K562 (cell line): ENCODE measurements at regions not wholly inside any gene's neighbourhood (a gene's known extent, or its start where the extent isn't known, plus 50 kb on each side); places are given as distances from the start of the nearest gene placed in this dataset.

Source experiments
- ATAC-seq: fragments of 200-7000 bp; cut with Tn5 transposase; 3 replicates; pipeline ENCODE4 v1.9.1; 2020; ENCODE audit warnings: moderate library complexity
- BruUV-seq: library from RNA; stranded (reverse); fragments of 400-500 nt; replicated peaks from 2 replicates; lab custom pipeline; 2021; lab: Mats Ljungman, UMichigan
- CTCF ChIA-PET: fragments of 300-600 bp; formaldehyde crosslinking; extraction: SDS; loops from one replicate; lab custom pipeline; 2021; ENCODE audit warnings: low intra/inter-chr PET ratio; lab: Yijun Ruan, JAX
- POLR2A ChIA-PET: fragments of 300-600, 350-650 bp; sonication (Branson Sonifier 250); formaldehyde crosslinking; extraction: SDS; loops from one replicate; lab custom pipeline; 2021; ENCODE audit warnings: antibody characterized with exemption, inconsistent platforms; lab: Yijun Ruan, JAX
- DNase-seq, 4 experiments: peaks; one replicate each; pipeline versions ENCODE4 v3.0.0 to v3.0.0-alpha.2; 2011 to 2018; ENCODE audit warnings: low spot score in 3 of 4, mixed read lengths in 3 of 4; ENCODE audit errors: extremely low read depth in 1 of 4
- FAIRE-seq: peaks from 2 replicates; lab custom pipeline; 2011; peaks lifted over from hg19 to GRCh38; lab: Jason Lieb, UNC
- H2AFZ ChIP-seq: 2 replicates; pipeline ENCODE4 v1.6.0; 2011; ENCODE audit warnings: low read depth, low read length, control low read depth, inconsistent platforms
- H3K27ac ChIP-seq: fragments of 200-600 bp; 3 replicates; pipeline ENCODE4 v1.8.0; 2011; ENCODE audit warnings: low read depth, mild to moderate bottlenecking, control low read depth, inconsistent platforms, low read length, moderate library complexity, mixed read lengths; ENCODE audit errors: extremely low read depth
- H3K27me3 ChIP-seq, 2 experiments: fragments of 300-600 bp in 1 of 2; 2 replicates in 1 of 2; 3 replicates in 1 of 2; pipeline versions ENCODE4 v1.6.0 to v1.8.0; 2011; ENCODE audit warnings: inconsistent platforms in 2 of 2, low read length in 2 of 2, mild to moderate bottlenecking in 1 of 2, mixed read lengths in 1 of 2, moderate library complexity in 1 of 2; ENCODE audit not compliant: control insufficient read depth in 2 of 2, insufficient read depth in 2 of 2
- H3K36me3 ChIP-seq: fragments of 300-600 bp; 3 replicates; pipeline ENCODE4 v1.8.0; 2011; ENCODE audit warnings: mild to moderate bottlenecking, low read length, inconsistent platforms; ENCODE audit not compliant: control insufficient read depth, insufficient read depth
- H3K4me1 ChIP-seq, 2 experiments: fragments of 200-600 bp in 1 of 2; replicated peaks in 1 of 2; 2 replicates in 1 of 2; 3 replicates in 1 of 2; pipeline versions ENCODE4 v1.5.1 to v1.8.0; 2011; ENCODE audit warnings: inconsistent platforms in 2 of 2, low read length in 2 of 2, mild to moderate bottlenecking in 1 of 2, mixed read lengths in 1 of 2, moderate library complexity in 1 of 2; ENCODE audit not compliant: control insufficient read depth in 2 of 2, insufficient read depth in 2 of 2
- H3K4me2 ChIP-seq: 2 replicates; pipeline ENCODE4 v1.6.1; 2011; ENCODE audit warnings: low read length, control low read depth, inconsistent platforms, mixed read lengths; ENCODE audit not compliant: insufficient read depth
- H3K4me3 ChIP-seq: fragments of 200-600 bp; sonication (generic), shearing (Covaris generic); 2 replicates; pipeline ENCODE4 v1.5.1; 2016; ENCODE audit warnings: control low read depth, inconsistent platforms
- H3K79me2 ChIP-seq: fragments of 200-600 bp; 3 replicates; pipeline ENCODE4 v1.8.0; 2011; ENCODE audit warnings: low read length, inconsistent platforms; ENCODE audit not compliant: control insufficient read depth, insufficient read depth
- H3K9ac ChIP-seq, 2 experiments: 2 replicates each; pipeline versions ENCODE4 v1.6.0 to v1.6.1; 2011; ENCODE audit warnings: low read depth in 2 of 2, low read length in 2 of 2, control low read depth in 1 of 2, inconsistent platforms in 1 of 2, mild to moderate bottlenecking in 1 of 2, mixed read lengths in 1 of 2; ENCODE audit not compliant: insufficient read depth in 1 of 2
- H3K9me1 ChIP-seq: one replicate; pipeline ENCODE4 v1.6.0; 2011; ENCODE audit warnings: inconsistent platforms, mild to moderate bottlenecking, low read length, moderate library complexity; ENCODE audit not compliant: control insufficient read depth, insufficient read depth
- H3K9me3 ChIP-seq: replicated peaks from 2 replicates; pipeline ENCODE4 v1.5.1; 2011; ENCODE audit warnings: low read depth, low read length, inconsistent platforms; ENCODE audit not compliant: control insufficient read depth, insufficient read depth
- H4K20me1 ChIP-seq: replicated peaks from 2 replicates; pipeline ENCODE4 v1.6.1; 2011; ENCODE audit warnings: low read length, inconsistent platforms, mixed read lengths; ENCODE audit not compliant: control insufficient read depth, insufficient read depth
- GABPB1 ChIP-seq: sonication (generic); formaldehyde crosslinking; IDR thresholded peaks from 2 replicates; pipeline ENCODE4 v1.8.0; 2022; ENCODE audit warnings: mild to moderate bottlenecking, missing genetic modification reagents
- MXI1 ChIP-seq: IDR thresholded peaks from 2 replicates; pipeline ENCODE4 v1.6.1; 2011; ENCODE audit warnings: low read depth, mild to moderate bottlenecking, improper control_type of control experiment, low read length
- NFYB ChIP-seq: IDR thresholded peaks from 2 replicates; pipeline ENCODE4 v1.6.1; 2011; ENCODE audit warnings: mild to moderate bottlenecking, moderate library complexity; ENCODE audit not compliant: insufficient read length; ENCODE audit errors: extremely low read depth
- PRMT5 ChIP-seq: sonication (generic); formaldehyde crosslinking; IDR thresholded peaks from 2 replicates; pipeline ENCODE4 v1.5.0; 2020; ENCODE audit warnings: missing genetic modification reagents
- SRF ChIP-seq, 2 experiments: fragments of 250-450, 450-650 bp in 1 of 2; sonication (Bioruptor Pico) in 1 of 2; sonication (generic) in 1 of 2; formaldehyde crosslinking; IDR thresholded peaks; 2 replicates each; pipeline versions ENCODE4 v1.5.0 to v1.5.1; 2020 to 2022; ENCODE audit warnings: mild to moderate bottlenecking in 1 of 2, missing genetic modification reagents in 1 of 2
- ZNF197 ChIP-seq: fragments of 200-800 bp; sonication (Bioruptor generic); IDR thresholded peaks from 2 replicates; pipeline ENCODE4 v1.6.1; 2016; ENCODE audit warnings: low read depth, missing genetic modification characterization, missing compliant biosample characterization
- WGBS: fragments of 100-300 bp; shearing (Covaris generic); methylation state at CpG from one replicate; pipeline ENCODE4 v1.1.6; 2016; ENCODE audit warnings: low coverage, mixed read lengths; ENCODE audit not compliant: insufficient coverage; ENCODE audit errors: missing lambda C conversion rate; 5-methylcytosine and 5-hydroxymethylcytosine counted together
- in situ Hi-C: fragments of 300-500 bp; cut with MboI; formaldehyde crosslinking; loops from 4 replicates; pipeline ENCODE4 v1.15.0; 2018; ENCODE audit warnings: inconsistent platforms, mixed read lengths
- intact Hi-C: fragments of 100-400 bp; cut with micrococcal nuclease; formaldehyde crosslinking; loops from 2 replicates; pipeline ENCODE4 v1.14.2; 2022
- TF ChIP-seq, protein P1 (sequence below): fragments of 200-800 bp; sonication (Bioruptor generic); IDR thresholded peaks from 2 replicates; pipeline ENCODE4 v1.6.1; 2017; ENCODE audit warnings: missing genetic modification characterization, missing compliant biosample characterization
- TF ChIP-seq, protein P2 (sequence below): sonication (generic); formaldehyde crosslinking; IDR thresholded peaks from 2 replicates; pipeline ENCODE4 v1.8.0; 2022; ENCODE audit warnings: missing genetic modification reagents, mild to moderate bottlenecking, moderate library complexity, borderline replicate concordance
- TF ChIP-seq, protein P3 (sequence below), 3 experiments: fragments of 200-800 bp in 1 of 3; sonication (Bioruptor generic) in 1 of 3; sonication (generic) in 1 of 3; formaldehyde crosslinking in 1 of 3; IDR thresholded peaks; 2 replicates each; pipeline versions ENCODE4 v1.6.1 to v1.8.0; 2016 to 2022; ENCODE audit warnings: mild to moderate bottlenecking in 2 of 3, missing compliant biosample characterization in 2 of 3, missing genetic modification characterization in 2 of 3, missing genetic modification reagents in 1 of 3
- TF ChIP-seq, protein P4 (sequence below): fragments of 250-450 bp; sonication (Bioruptor Pico); IDR thresholded peaks from 2 replicates; pipeline ENCODE4 v1.9.0; 2021; ENCODE audit warnings: mild to moderate bottlenecking, inconsistent platforms

DNA sequence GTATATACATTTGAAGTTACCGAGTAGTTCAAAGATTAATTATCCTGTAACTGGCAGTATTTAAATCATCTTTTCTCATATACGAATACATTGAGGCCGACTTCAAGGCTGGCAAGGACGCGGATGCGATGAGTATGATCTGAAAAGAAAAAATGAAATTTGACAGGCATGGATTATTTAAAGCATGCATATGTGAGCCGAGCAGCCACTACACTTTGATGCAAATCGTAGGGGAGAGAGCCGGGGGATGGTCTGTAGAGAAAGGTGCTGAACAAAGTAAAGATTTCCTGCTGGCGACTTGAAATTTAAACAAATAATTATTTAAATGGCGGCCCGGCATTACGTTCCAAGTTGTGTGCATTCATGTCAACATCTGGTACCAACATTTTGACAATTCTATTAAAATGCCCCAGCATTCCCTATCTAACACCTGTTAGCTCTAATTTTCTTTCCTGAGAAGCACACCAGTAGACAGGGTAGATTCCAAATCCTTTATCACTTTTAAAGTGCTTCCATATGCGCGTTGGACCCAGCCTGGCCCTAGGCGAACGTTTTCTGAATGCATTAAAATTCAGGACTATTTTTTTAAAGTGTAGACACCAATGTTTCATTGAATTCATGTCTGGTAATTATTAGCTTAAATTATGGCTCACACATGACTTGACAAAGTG, 188.7 kb downstream of the EMX2 start:
- no peaks in the 10 kb centered on the region for H4K20me1 ChIP-seq
- DNase-seq (no peak), FAIRE-seq (no peak), ATAC-seq (no peak)
- under 1% methylated on average over 17 of the region's 17 CpGs for WGBS
- H2AFZ ChIP-seq = no peak overlapping the region
- H3K9me1 ChIP-seq = no peaks in the 10 kb centered on the region
- no peak overlapping the region for H3K9ac ChIP-seq
- intact Hi-C loops (no loop called here), in situ Hi-C loops (no loop called here)
- no TSS peak for BruUV-seq
- H3K27me3 ChIP-seq = peaks cover 0 to 28% of the 10 kb centered on the region in 2 experiments; a peak in 3 of 5 replicates
- no peak overlapping the region for H3K4me3 ChIP-seq
- H3K36me3 ChIP-seq = no peaks in the 10 kb centered on the region
- H3K9me3 ChIP-seq = no peaks in the 10 kb centered on the region
- H3K4me1 ChIP-seq = no peaks in the 10 kb centered on the region
- ChIA-PET CTCF (no interaction called here), POLR2A (no interaction called here)
- H3K4me2 ChIP-seq = no peak overlapping the region
- TF ChIP-seq, protein P1, sequence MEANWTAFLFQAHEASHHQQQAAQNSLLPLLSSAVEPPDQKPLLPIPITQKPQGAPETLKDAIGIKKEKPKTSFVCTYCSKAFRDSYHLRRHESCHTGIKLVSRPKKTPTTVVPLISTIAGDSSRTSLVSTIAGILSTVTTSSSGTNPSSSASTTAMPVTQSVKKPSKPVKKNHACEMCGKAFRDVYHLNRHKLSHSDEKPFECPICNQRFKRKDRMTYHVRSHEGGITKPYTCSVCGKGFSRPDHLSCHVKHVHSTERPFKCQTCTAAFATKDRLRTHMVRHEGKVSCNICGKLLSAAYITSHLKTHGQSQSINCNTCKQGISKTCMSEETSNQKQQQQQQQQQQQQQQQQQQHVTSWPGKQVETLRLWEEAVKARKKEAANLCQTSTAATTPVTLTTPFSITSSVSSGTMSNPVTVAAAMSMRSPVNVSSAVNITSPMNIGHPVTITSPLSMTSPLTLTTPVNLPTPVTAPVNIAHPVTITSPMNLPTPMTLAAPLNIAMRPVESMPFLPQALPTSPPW (CRISPR knock-in tag) = no peak
- TF ChIP-seq PRMT5 = no peak
- TF ChIP-seq, protein P2, sequence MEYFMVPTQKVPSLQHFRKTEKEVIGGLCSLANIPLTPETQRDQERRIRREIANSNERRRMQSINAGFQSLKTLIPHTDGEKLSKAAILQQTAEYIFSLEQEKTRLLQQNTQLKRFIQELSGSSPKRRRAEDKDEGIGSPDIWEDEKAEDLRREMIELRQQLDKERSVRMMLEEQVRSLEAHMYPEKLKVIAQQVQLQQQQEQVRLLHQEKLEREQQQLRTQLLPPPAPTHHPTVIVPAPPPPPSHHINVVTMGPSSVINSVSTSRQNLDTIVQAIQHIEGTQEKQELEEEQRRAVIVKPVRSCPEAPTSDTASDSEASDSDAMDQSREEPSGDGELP (CRISPR knock-in tag) = no peak
- TF ChIP-seq, protein P3, sequence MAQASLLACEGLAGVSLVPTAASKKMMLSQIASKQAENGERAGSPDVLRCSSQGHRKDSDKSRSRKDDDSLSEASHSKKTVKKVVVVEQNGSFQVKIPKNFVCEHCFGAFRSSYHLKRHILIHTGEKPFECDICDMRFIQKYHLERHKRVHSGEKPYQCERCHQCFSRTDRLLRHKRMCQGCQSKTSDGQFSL (CRISPR knock-in tag; IDR thresholded peaks at IDR 0.05) = no peak
- TF ChIP-seq, protein P3 (tag; IDR thresholded peaks at IDR 0.05) = no peak
- no peak for TF ChIP-seq GABPB1 (CRISPR knock-in tag)
- TF ChIP-seq NFYB = no peak
- TF ChIP-seq, protein P4, sequence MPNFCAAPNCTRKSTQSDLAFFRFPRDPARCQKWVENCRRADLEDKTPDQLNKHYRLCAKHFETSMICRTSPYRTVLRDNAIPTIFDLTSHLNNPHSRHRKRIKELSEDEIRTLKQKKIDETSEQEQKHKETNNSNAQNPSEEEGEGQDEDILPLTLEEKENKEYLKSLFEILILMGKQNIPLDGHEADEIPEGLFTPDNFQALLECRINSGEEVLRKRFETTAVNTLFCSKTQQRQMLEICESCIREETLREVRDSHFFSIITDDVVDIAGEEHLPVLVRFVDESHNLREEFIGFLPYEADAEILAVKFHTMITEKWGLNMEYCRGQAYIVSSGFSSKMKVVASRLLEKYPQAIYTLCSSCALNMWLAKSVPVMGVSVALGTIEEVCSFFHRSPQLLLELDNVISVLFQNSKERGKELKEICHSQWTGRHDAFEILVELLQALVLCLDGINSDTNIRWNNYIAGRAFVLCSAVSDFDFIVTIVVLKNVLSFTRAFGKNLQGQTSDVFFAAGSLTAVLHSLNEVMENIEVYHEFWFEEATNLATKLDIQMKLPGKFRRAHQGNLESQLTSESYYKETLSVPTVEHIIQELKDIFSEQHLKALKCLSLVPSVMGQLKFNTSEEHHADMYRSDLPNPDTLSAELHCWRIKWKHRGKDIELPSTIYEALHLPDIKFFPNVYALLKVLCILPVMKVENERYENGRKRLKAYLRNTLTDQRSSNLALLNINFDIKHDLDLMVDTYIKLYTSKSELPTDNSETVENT (CRISPR knock-in tag) = no peak
- TF ChIP-seq MXI1 = no peak
- TF ChIP-seq ZNF197 (CRISPR knock-in tag) = no peak
- TF ChIP-seq SRF (CRISPR knock-in tag; IDR thresholded peaks at IDR 0.05) = no peak
- H3K27ac ChIP-seq = no peak overlapping the region
- no peaks in the 10 kb centered on the region for H3K79me2 ChIP-seq
